ENCODE measurements at regions not wholly inside any gene's neighbourhood (a gene's known extent, or its start where the extent isn't known, plus 50 kb on each side); places are given as distances from the start of the nearest gene placed in this dataset.

GRCh38 chr5:12902611-12903010 lies 998.4 kb upstream of the CTNND2 start:
- DNase-seq (ENCODE audit: insufficient read length, low spot score) = no peak
- FAIRE-seq = no peak
- no peak for TF ChIP-seq CTCF (IDR thresholded peaks at IDR 0.05; ENCODE audit: insufficient read depth, missing control alignments)

GRCh38 chr5:12901696-12902095 lies 997.5 kb upstream of the CTNND2 start:
- FAIRE-seq (no peak), DNase-seq (ENCODE audit: insufficient read length, low spot score) (no peak)
- TF ChIP-seq CTCF (IDR thresholded peaks at IDR 0.05; ENCODE audit: insufficient read depth, missing control alignments) = no peak

GRCh38 chr5:12896086-12896485 lies 991.8 kb upstream of the CTNND2 start:
- no peak for TF ChIP-seq CTCF (IDR thresholded peaks at IDR 0.05; ENCODE audit: insufficient read depth, missing control alignments)
- DNase-seq (ENCODE audit: insufficient read length, low spot score) (no peak), FAIRE-seq (no peak)

- no peak for TF ChIP-seq CTCF (IDR thresholded peaks at IDR 0.05; ENCODE audit: insufficient read depth, missing control alignments)
- DNase-seq (ENCODE audit: insufficient read length, low spot score) (no peak), FAIRE-seq (peak; percentile 91)
Measured at GRCh38 chr5:12885018-12885417, 980.8 kb upstream of the CTNND2 start.

- TF ChIP-seq CTCF (IDR thresholded peaks at IDR 0.05; ENCODE audit: insufficient read depth, missing control alignments) = no peak
- no peak for DNase-seq (ENCODE audit: insufficient read length, low spot score)
Measured at GRCh38 chr5:12883395-12883794, 979.1 kb upstream of the CTNND2 start.

GRCh38 chr5:12876541-12877298 lies 972.5 kb upstream of the CTNND2 start:
- DNase-seq (ENCODE audit: insufficient read length, low spot score) = no peak
- TF ChIP-seq CTCF (IDR thresholded peaks at IDR 0.05; ENCODE audit: insufficient read depth, missing control alignments) = no peak
- no peak for FAIRE-seq

More at GRCh38 chr5:12883395-12883794, 979.1 kb upstream of the CTNND2 start:
- no peak for FAIRE-seq

- DNase-seq (ENCODE audit: insufficient read length, low spot score) (no peak), FAIRE-seq (no peak)
- no peak for TF ChIP-seq CTCF (IDR thresholded peaks at IDR 0.05; ENCODE audit: insufficient read depth, missing control alignments)
Measured at GRCh38 chr5:12870872-12871539, 966.8 kb upstream of the CTNND2 start.
